H1 (cell line): ENCODE measurements at regions not wholly inside any gene's neighbourhood (a gene's known extent, or its start where the extent isn't known, plus 50 kb on each side); places are given as distances from the start of the nearest gene placed in this dataset.

Source experiments
- BCL11A ChIP-seq, 2 experiments: IDR thresholded peaks; one replicate each; pipeline ENCODE4 v1.6.1; 2011; ENCODE audit warnings: low read depth in 2 of 2, low read length in 2 of 2, mild to moderate bottlenecking in 2 of 2
- CBX5 ChIP-seq: fragments of 300-800, 300-1000 bp; sonication (generic); IDR thresholded peaks from 2 replicates; pipeline ENCODE4 v1.7.1; 2016; ENCODE audit warnings: antibody characterized with exemption, low read length, low read depth
- CHD2 ChIP-seq: IDR thresholded peaks from 2 replicates; pipeline ENCODE4 v1.6.1; 2012; ENCODE audit warnings: low read length, improper control_type of control experiment
- CTCF ChIP-seq, 3 experiments: IDR thresholded peaks; 1 replicate in 2 of 3; 2 replicates in 1 of 3; pipeline versions ENCODE4 v1.5.1 to v1.6.1; 2011; ENCODE audit warnings: low read length in 3 of 3, mild to moderate bottlenecking in 3 of 3, inconsistent platforms in 2 of 3, low read depth in 1 of 3, moderate library complexity in 1 of 3; ENCODE audit not compliant: insufficient read depth in 1 of 3; ENCODE audit errors: control extremely low read depth in 1 of 3
- EZH2 ChIP-seq: fragments of 200-600 bp; sonication (generic); IDR thresholded peaks from 2 replicates; pipeline ENCODE4 v1.7.1; 2012; ENCODE audit warnings: low read depth, mild to moderate bottlenecking, moderate library complexity, low read length, inconsistent platforms; ENCODE audit not compliant: severe bottlenecking
- MAFK ChIP-seq: IDR thresholded peaks from 2 replicates; pipeline ENCODE4 v1.6.1; 2012; ENCODE audit warnings: low read depth, mild to moderate bottlenecking, improper control_type of control experiment, low read length
- RAD21 ChIP-seq, 2 experiments: IDR thresholded peaks in 1 of 2; conservative IDR thresholded peaks in 1 of 2; 2 replicates each; pipeline ENCODE4 v1.6.1; 2011; ENCODE audit warnings: low read depth in 2 of 2, low read length in 2 of 2, improper control_type of control experiment in 1 of 2, inconsistent platforms in 1 of 2, mild to moderate bottlenecking in 1 of 2, moderate library complexity in 1 of 2
- SIX5 ChIP-seq: IDR thresholded peaks from 2 replicates; pipeline ENCODE4 v1.6.1; 2011; ENCODE audit warnings: mild to moderate bottlenecking, low read depth, low read length
- TBP ChIP-seq: IDR thresholded peaks from 2 replicates; pipeline ENCODE4 v1.6.1; 2011; ENCODE audit warnings: low read depth, low read length, improper control_type of control experiment

GRCh38 chr2:55805686-55806085 lies 112.0 kb upstream of the PNPT1 start:
- TF ChIP-seq CTCF (IDR thresholded peaks at IDR 0.05; ENCODE audit: control extremely low read depth in 1 of 3, insufficient read depth in 1 of 3, low read depth in 1 of 3, low read length in 3 of 3) (no peak), RAD21 (IDR thresholded peaks at IDR 0.05 in 1 of 2, conservative IDR thresholded peaks at IDR 0.05 in 1 of 2; ENCODE audit: low read depth in 2 of 2, low read length in 2 of 2) (no peak), BCL11A (IDR thresholded peaks at IDR 0.05; ENCODE audit: low read depth in 2 of 2, low read length in 2 of 2) (no peak), TBP (no peak), SIX5 (no peak), CHD2 (no peak), MAFK (no peak), EZH2 (no peak), CBX5 (no peak)
